SK-N-MC (cell line): ENCODE measurements at regions not wholly inside any gene's neighbourhood (a gene's known extent, or its start where the extent isn't known, plus 50 kb on each side); places are given as distances from the start of the nearest gene placed in this dataset.

Experiments
- DNase-seq: peaks from one replicate; pipeline ENCODE4 v3.0.0-alpha.2; 2011; ENCODE audit warnings: low read depth, low spot score
- H3K27ac ChIP-seq: fragments of 200-600 bp; sonication (generic); 2 replicates; pipeline ENCODE4 v1.5.1; 2016; ENCODE audit warnings: mixed run types
- H3K36me3 ChIP-seq: fragments of 200-600 bp; sonication (generic); 2 replicates; pipeline ENCODE4 v1.6.1; 2017; ENCODE audit warnings: antibody characterized with exemption, low read length, mixed read lengths; ENCODE audit not compliant: insufficient read depth
- H3K4me3 ChIP-seq: fragments of 200-600 bp; sonication (generic); 2 replicates; pipeline ENCODE4 v1.5.1; 2016
- H3K9ac ChIP-seq: fragments of 200-600 bp; sonication (generic); 2 replicates; pipeline ENCODE4 v1.8.0; 2017; ENCODE audit warnings: mixed run types, mixed read lengths; ENCODE audit not compliant: insufficient read length
- H3K9me3 ChIP-seq: fragments of 200-600 bp; sonication (generic); 2 replicates; pipeline ENCODE4 v1.6.1; 2017; ENCODE audit warnings: low read depth, mild to moderate bottlenecking, antibody characterized with exemption, low read length, moderate library complexity, mixed read lengths
- EZH2 ChIP-seq: fragments of 200-600 bp; sonication (generic); IDR thresholded peaks from one replicate; pipeline ENCODE4 v1.6.1; 2017; ENCODE audit warnings: antibody characterized with exemption
- FOXP2 ChIP-seq: optimal IDR thresholded peaks from 2 replicates; pipeline ENCODE3; 2011; ENCODE audit warnings: mild to moderate bottlenecking, moderate library complexity; ENCODE audit not compliant: insufficient read depth; ENCODE audit errors: extremely low read length, control extremely low read depth
- POLR2AphosphoS5 ChIP-seq: IDR thresholded peaks from 2 replicates; pipeline ENCODE4 v1.6.1; 2012; ENCODE audit warnings: mild to moderate bottlenecking, low read depth, low read length, borderline replicate concordance

GRCh38 chr3:7959094-7959493, 542.5 kb upstream of the LMCD1 start:
- no peak overlapping the region for H3K4me3 ChIP-seq
- TF ChIP-seq FOXP2 (no peak), POLR2AphosphoS5 (no peak), EZH2 (no peak)
- no peak overlapping the region for H3K9ac ChIP-seq

DNA sequence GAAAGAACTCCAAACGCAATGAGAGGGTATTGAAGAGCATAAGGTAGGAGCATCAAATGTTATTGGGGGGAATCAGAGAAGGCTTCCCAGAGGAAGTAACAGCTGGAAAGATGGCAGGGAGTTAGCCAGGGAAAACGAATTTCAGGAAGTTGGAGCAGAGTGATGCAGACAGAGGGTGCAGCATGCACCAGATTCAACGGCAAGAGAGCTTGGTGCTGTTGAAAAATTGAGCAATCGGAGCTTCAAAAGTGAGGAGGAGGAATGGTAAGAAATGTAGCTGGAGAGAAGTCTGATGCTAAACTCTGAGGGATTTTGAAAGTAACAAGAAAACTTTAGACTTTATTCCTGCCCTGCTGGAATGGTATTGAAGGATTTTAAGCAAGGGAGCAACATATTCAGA, 541.0 kb upstream of the LMCD1 start:
- H3K27ac ChIP-seq = no peak overlapping the region
- TF ChIP-seq FOXP2 (no peak), EZH2 (no peak), POLR2AphosphoS5 (no peak)
- no peaks in the 10 kb centered on the region for H3K36me3 ChIP-seq
- no peak overlapping the region for H3K4me3 ChIP-seq
- H3K9ac ChIP-seq = no peak overlapping the region
- no peaks in the 10 kb centered on the region for H3K9me3 ChIP-seq
- no peak for DNase-seq

More at GRCh38 chr3:7959094-7959493, 542.5 kb upstream of the LMCD1 start:
- Histone ChIP-seq H3K9me3 (no peaks in the 10 kb centered on the region), H3K36me3 (no peaks in the 10 kb centered on the region), H3K27ac (no peak overlapping the region)
- DNase-seq = no peak

- no peak for DNase-seq
- TF ChIP-seq EZH2 = no peak
- no peak for TF ChIP-seq POLR2AphosphoS5
- no peak for TF ChIP-seq FOXP2
- H3K4me3 ChIP-seq = no peak overlapping the region
- no peaks in the 10 kb centered on the region for H3K9me3 ChIP-seq
- no peaks in the 10 kb centered on the region for H3K36me3 ChIP-seq
- no peak overlapping the region for H3K9ac ChIP-seq
- H3K27ac ChIP-seq = no peak overlapping the region
These were observed 539.3 kb upstream of the LMCD1 start for GRCh38 chr3:7962301-7962700.

DNA sequence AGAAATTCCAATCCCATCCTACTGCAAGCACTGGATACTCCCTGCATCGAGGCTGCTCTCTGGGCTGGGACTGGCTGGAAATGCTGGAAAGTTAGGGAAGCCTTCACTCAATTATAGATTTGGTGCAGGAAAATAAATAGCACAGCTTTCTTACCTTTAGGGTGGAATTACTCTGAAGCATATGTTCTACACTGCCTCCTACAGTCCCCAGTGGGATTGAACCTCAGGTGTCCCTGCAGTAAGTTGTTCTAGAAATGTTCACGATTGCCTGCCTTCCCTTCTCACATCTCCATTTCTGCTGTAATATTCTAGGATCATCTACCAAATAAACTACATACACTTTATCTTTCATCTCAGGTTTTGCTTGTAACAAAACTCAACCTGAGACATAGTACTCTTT, 536.7 kb upstream of the LMCD1 start:
- H3K9ac ChIP-seq = no peak overlapping the region
- TF ChIP-seq EZH2 (no peak), POLR2AphosphoS5 (no peak)
- H3K9me3 ChIP-seq = no peaks in the 10 kb centered on the region
- DNase-seq = no peak
- no peak overlapping the region for H3K4me3 ChIP-seq
- no peaks in the 10 kb centered on the region for H3K36me3 ChIP-seq
- H3K27ac ChIP-seq = no peak overlapping the region

DNA sequence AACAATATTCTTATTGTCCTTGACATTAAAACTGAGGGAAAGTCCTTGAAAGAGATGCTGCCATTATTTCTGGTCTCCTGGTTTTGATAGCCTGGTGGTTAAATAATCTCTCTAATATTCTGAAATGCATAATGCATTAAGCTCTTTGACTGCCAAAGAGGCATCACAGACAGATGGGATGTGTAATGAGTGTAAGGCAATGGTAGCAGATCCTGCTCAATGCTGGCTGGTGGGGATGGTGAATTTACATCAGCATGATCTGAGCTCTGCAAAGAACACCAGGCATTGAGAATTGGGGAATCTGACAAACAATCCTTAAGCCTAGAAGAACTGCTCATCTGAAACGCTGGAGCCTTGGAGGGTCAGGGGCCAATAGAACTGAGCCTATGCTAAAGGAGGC, 528.6 kb upstream of the LMCD1 start:
- H3K36me3 ChIP-seq = no peaks in the 10 kb centered on the region
- DNase-seq = no peak
- no peak overlapping the region for H3K9ac ChIP-seq
- no peak overlapping the region for H3K27ac ChIP-seq
- TF ChIP-seq EZH2 = no peak
- no peak for TF ChIP-seq POLR2AphosphoS5
- no peak for TF ChIP-seq FOXP2
- H3K4me3 ChIP-seq = no peak overlapping the region
- no peaks in the 10 kb centered on the region for H3K9me3 ChIP-seq

GRCh38 chr3:7977245-7978086, 524.2 kb upstream of the LMCD1 start:
- DNase-seq = peak; percentile 5
- Histone ChIP-seq H3K27ac (no peak overlapping the region; the same call in 1 of the 2 replicates), H3K9ac (no peak overlapping the region), H3K36me3 (no peaks in the 10 kb centered on the region), H3K9me3 (no peaks in the 10 kb centered on the region), H3K4me3 (peak overlapping the region; percentile 55; the same call in 1 of the 2 replicates)
- no peak for TF ChIP-seq POLR2AphosphoS5
- TF ChIP-seq EZH2 = no peak
- no peak for TF ChIP-seq FOXP2

GRCh38 chr3:7978087-7978422, 523.6 kb upstream of the LMCD1 start:
- no peak overlapping the region for H3K9ac ChIP-seq
- H3K27ac ChIP-seq = no peak overlapping the region
- 0 out of 2 replicates have a peak, but pooled peaks have one; percentile 25 for TF ChIP-seq POLR2AphosphoS5
- TF ChIP-seq FOXP2 = no peak
- no peaks in the 10 kb centered on the region for H3K36me3 ChIP-seq
- peak overlapping the region; percentile 55; the same call in 1 of the 2 replicates for H3K4me3 ChIP-seq
- no peaks in the 10 kb centered on the region for H3K9me3 ChIP-seq
- peak; percentile 30 for DNase-seq

DNA sequence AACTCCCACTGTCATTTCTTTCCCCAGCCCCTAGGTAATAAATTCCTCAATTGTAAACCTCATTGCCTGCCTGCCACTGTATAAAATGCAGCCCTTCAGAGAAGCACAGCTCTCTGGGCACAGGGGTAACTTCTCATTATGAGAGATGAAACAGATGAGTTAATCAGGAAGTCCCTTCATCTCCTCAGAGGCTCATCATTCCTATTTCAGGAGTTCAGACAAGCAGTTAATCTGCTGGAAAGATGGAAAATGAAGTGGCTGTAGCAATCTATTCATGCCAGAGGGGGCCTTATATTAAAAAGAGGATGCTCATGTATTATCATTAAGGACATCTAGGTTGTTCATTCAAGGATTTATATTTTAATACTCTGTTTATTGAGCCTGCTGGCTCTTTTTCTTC, 519.5 kb upstream of the LMCD1 start:
- TF ChIP-seq FOXP2 = no peak
- TF ChIP-seq EZH2 = no peak
- no peak for TF ChIP-seq POLR2AphosphoS5

GRCh38 chr3:7999384-7999783, 502.2 kb upstream of the LMCD1 start:
- H3K4me3 ChIP-seq = no peak overlapping the region
- H3K9me3 ChIP-seq = no peaks in the 10 kb centered on the region
- TF ChIP-seq FOXP2 (no peak), POLR2AphosphoS5 (no peak), EZH2 (no peak)
- no peak overlapping the region for H3K9ac ChIP-seq
- no peak overlapping the region for H3K27ac ChIP-seq
- DNase-seq = no peak
- no peaks in the 10 kb centered on the region for H3K36me3 ChIP-seq

More for the DNA sequence above, 519.5 kb upstream of the LMCD1 start:
- Histone ChIP-seq H3K36me3 (no peaks in the 10 kb centered on the region), H3K27ac (no peak overlapping the region), H3K9ac (no peak overlapping the region), H3K4me3 (no peak overlapping the region), H3K9me3 (no peaks in the 10 kb centered on the region)
- peak; percentile 2 for DNase-seq
